GM12874 (cell line): ENCODE measurements at regions not wholly inside any gene's neighbourhood (a gene's known extent, or its start where the extent isn't known, plus 50 kb on each side); places are given as distances from the start of the nearest gene placed in this dataset.

Source experiments
- CTCF ChIP-seq: IDR thresholded peaks from 2 replicates; pipeline ENCODE4 v1.5.1; 2011; ENCODE audit warnings: low read depth, mild to moderate bottlenecking, control low read depth, low read length, moderate library complexity; ENCODE audit not compliant: insufficient read depth

GRCh38 chr2:120635146-120635545, 100.5 kb upstream of the GLI2 start:
- no peak for TF ChIP-seq CTCF

- TF ChIP-seq CTCF: no peak
These were observed 97.8 kb upstream of the GLI2 start for GRCh38 chr2:120637847-120638246.

- TF ChIP-seq CTCF: no peak
These were observed 97.2 kb upstream of the GLI2 start for GRCh38 chr2:120638450-120638849.

GRCh38 chr2:120641366-120641771, 94.3 kb upstream of the GLI2 start:
- no peak for TF ChIP-seq CTCF

GRCh38 chr2:120642646-120643045, 93.0 kb upstream of the GLI2 start:
- TF ChIP-seq CTCF: no peak

GRCh38 chr2:120646994-120647393, 88.7 kb upstream of the GLI2 start:
- no peak for TF ChIP-seq CTCF

- TF ChIP-seq CTCF: no peak
These were observed 88.2 kb upstream of the GLI2 start for GRCh38 chr2:120647487-120647886.
